ENCODE measurements at regions not wholly inside any gene's neighbourhood (a gene's known extent, or its start where the extent isn't known, plus 50 kb on each side); places are given as distances from the start of the nearest gene placed in this dataset.

GRCh38 chr2:19226386-19226785 is 132.0 kb downstream of the OSR1 start:
- no peak for TF ChIP-seq EZH2 (IDR thresholded peaks at IDR 0.05; ENCODE audit: borderline replicate concordance, insufficient read depth, low read length, poor library complexity, severe bottlenecking)
- TF ChIP-seq, protein P1, sequence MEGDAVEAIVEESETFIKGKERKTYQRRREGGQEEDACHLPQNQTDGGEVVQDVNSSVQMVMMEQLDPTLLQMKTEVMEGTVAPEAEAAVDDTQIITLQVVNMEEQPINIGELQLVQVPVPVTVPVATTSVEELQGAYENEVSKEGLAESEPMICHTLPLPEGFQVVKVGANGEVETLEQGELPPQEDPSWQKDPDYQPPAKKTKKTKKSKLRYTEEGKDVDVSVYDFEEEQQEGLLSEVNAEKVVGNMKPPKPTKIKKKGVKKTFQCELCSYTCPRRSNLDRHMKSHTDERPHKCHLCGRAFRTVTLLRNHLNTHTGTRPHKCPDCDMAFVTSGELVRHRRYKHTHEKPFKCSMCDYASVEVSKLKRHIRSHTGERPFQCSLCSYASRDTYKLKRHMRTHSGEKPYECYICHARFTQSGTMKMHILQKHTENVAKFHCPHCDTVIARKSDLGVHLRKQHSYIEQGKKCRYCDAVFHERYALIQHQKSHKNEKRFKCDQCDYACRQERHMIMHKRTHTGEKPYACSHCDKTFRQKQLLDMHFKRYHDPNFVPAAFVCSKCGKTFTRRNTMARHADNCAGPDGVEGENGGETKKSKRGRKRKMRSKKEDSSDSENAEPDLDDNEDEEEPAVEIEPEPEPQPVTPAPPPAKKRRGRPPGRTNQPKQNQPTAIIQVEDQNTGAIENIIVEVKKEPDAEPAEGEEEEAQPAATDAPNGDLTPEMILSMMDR (IDR thresholded peaks at IDR 0.05; ENCODE audit: poor library complexity, severe bottlenecking): no peak
- TF ChIP-seq TAF1 (IDR thresholded peaks at IDR 0.05; ENCODE audit: low read depth): no peak

Data from neural cell (in vitro differentiated cells).